Neural progenitor cell (in vitro differentiated cells): ENCODE measurements at regions not wholly inside any gene's neighbourhood (a gene's known extent, or its start where the extent isn't known, plus 50 kb on each side); places are given as distances from the start of the nearest gene placed in this dataset.

ENCODE experiments used
- DNase-seq: peaks from one replicate; pipeline ENCODE4 v3.0.0-alpha.2; 2016; ENCODE audit warnings: low spot score
- H2AFZ ChIP-seq: fragments of 200-600 bp; sonication (generic); replicated peaks from 2 replicates; pipeline ENCODE4 v1.6.1; 2016; ENCODE audit warnings: antibody characterized with exemption
- H3F3A ChIP-seq: fragments of 200-600 bp; sonication (generic); 2 replicates; pipeline ENCODE4 v1.6.1; 2016; ENCODE audit warnings: antibody characterized with exemption, low read depth
- H3K27ac ChIP-seq: fragments of 200-600 bp; sonication (generic); 2 replicates; pipeline ENCODE4 v1.5.1; 2016; ENCODE audit warnings: mild to moderate bottlenecking
- H3K27me3 ChIP-seq: fragments of 200-600 bp; sonication (generic); 2 replicates; pipeline ENCODE4 v1.6.1; 2016; ENCODE audit warnings: mild to moderate bottlenecking, moderate library complexity
- H3K36me3 ChIP-seq: fragments of 200-600 bp; sonication (generic); 2 replicates; pipeline ENCODE4 v1.5.1; 2016
- H3K4me1 ChIP-seq: fragments of 200-600 bp; sonication (generic); 2 replicates; pipeline ENCODE4 v1.6.1; 2016; ENCODE audit warnings: mixed run types
- H3K4me2 ChIP-seq: fragments of 200-600 bp; sonication (generic); 2 replicates; pipeline ENCODE4 v1.6.1; 2016
- H3K4me3 ChIP-seq: fragments of 200-600 bp; sonication (generic); 2 replicates; pipeline ENCODE4 v1.5.1; 2016
- H3K79me2 ChIP-seq: fragments of 200-600 bp; sonication (generic); 2 replicates; pipeline ENCODE4 v1.6.1; 2016; ENCODE audit warnings: low read depth
- H3K9ac ChIP-seq: fragments of 200-600 bp; sonication (generic); 2 replicates; pipeline ENCODE4 v1.6.1; 2016
- H3K9me3 ChIP-seq: fragments of 200-600 bp; sonication (generic); 2 replicates; pipeline ENCODE4 v1.5.1; 2016; ENCODE audit warnings: low read depth
- H4K20me1 ChIP-seq: fragments of 200-600 bp; sonication (generic); 2 replicates; pipeline ENCODE4 v1.6.1; 2016; ENCODE audit warnings: low read depth
- H3K27ac Mint-ChIP-seq: 3 replicates; pipeline ENCODE4 v1.8.0; 2021; ENCODE audit warnings: mixed read lengths
- H3K27me3 Mint-ChIP-seq: 2 replicates; pipeline ENCODE4 v1.8.0; 2022; ENCODE audit warnings: low read depth, mild to moderate bottlenecking, inconsistent platforms, moderate library complexity, mixed read lengths; ENCODE audit not compliant: insufficient read depth
- H3K36me3 Mint-ChIP-seq: 3 replicates; pipeline ENCODE4 v1.8.0; 2021; ENCODE audit warnings: mixed read lengths
- H3K4me1 Mint-ChIP-seq: 3 replicates; pipeline ENCODE4 v1.8.0; 2021; ENCODE audit warnings: mixed read lengths
- H3K4me3 Mint-ChIP-seq: 3 replicates; pipeline ENCODE4 v1.8.0; 2021; ENCODE audit warnings: mild to moderate bottlenecking, moderate library complexity, mixed read lengths
- H3K9me3 Mint-ChIP-seq: 3 replicates; pipeline ENCODE4 v1.8.0; 2020; ENCODE audit warnings: mixed read lengths
- CTCF ChIP-seq: fragments of 200-600 bp; sonication (generic); IDR thresholded peaks from 2 replicates; pipeline ENCODE4 v1.5.1; 2017; ENCODE audit warnings: antibody characterized with exemption, mild to moderate bottlenecking
- EZH2 ChIP-seq: fragments of 200-600 bp; sonication (generic); IDR thresholded peaks from 2 replicates; pipeline ENCODE4 v1.6.1; 2017; ENCODE audit warnings: antibody characterized with exemption, mild to moderate bottlenecking, moderate library complexity
- EZH2phosphoT487 ChIP-seq: fragments of 200-600 bp; sonication (generic); IDR thresholded peaks from 2 replicates; pipeline ENCODE4 v1.6.1; 2017; ENCODE audit warnings: antibody characterized with exemption

GRCh38 chr1:217079584-217079983 lies 356.4 kb upstream of the ESRRG start:
- Mint-ChIP-seq H3K27me3 (no peaks in the 10 kb centered on the region), H3K9me3 (no peaks in the 10 kb centered on the region), H3K36me3 (no peaks in the 10 kb centered on the region), H3K4me3 (no peak overlapping the region), H3K27ac (no peak overlapping the region), H3K4me1 (peaks cover 32% of the 10 kb centered on the region)
- no peak overlapping the region for H3K27ac ChIP-seq
- no peaks in the 10 kb centered on the region for H3K9me3 ChIP-seq
- no peak for DNase-seq
- H3K4me2 ChIP-seq, result no peak overlapping the region
- no peak overlapping the region for H3K9ac ChIP-seq
- TF ChIP-seq EZH2phosphoT487 (no peak), EZH2 (no peak), CTCF (no peak)
- no peaks in the 10 kb centered on the region for H3F3A ChIP-seq
- no peaks in the 10 kb centered on the region for H3K79me2 ChIP-seq
- no peaks in the 10 kb centered on the region for H3K36me3 ChIP-seq
- peaks cover 16% of the 10 kb centered on the region for H3K4me1 ChIP-seq
- no peak overlapping the region for H2AFZ ChIP-seq
- H4K20me1 ChIP-seq, result no peaks in the 10 kb centered on the region
- no peaks in the 10 kb centered on the region for H3K27me3 ChIP-seq
- H3K4me3 ChIP-seq, result no peak overlapping the region

- Mint-ChIP-seq H3K4me1 (peaks cover 32% of the 10 kb centered on the region), H3K9me3 (no peaks in the 10 kb centered on the region)
Measured at GRCh38 chr1:217078959-217079358, 355.7 kb upstream of the ESRRG start.

DNA sequence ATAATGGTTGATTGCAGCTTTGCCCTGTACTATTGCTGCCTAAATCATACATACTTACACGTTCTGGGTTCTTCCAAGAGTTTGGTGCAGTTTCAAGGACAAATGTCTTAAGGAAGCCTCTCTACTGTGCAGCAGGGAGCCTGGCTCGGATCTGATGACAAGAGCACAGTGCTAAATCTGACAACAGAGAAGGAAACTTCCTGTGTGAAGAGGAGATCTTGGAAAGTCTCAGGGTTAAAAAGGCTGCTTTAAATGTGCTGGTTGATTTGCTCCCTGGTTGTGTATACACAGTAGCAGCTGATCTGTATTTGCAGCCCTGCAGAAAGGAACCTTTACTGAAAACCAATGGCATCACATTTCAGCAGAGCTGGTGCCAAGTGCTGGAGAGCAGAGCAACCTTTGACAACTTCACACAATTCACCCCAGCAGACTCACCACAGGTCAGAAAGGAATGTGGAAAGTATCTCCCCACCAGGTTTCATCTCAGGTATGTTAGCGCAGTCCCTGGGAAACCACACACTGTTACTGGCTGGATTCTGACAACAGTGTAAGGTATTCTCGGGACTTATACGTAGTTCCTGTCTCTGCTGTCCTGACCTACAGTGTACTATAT lies 355.0 kb upstream of the ESRRG start:
- no peaks in the 10 kb centered on the region for H3K36me3 ChIP-seq
- no peaks in the 10 kb centered on the region for H3K27me3 ChIP-seq
- Mint-ChIP-seq H3K27me3 (no peaks in the 10 kb centered on the region), H3K36me3 (no peaks in the 10 kb centered on the region), H3K4me3 (peak overlapping the region; percentile 18), H3K9me3 (no peaks in the 10 kb centered on the region), H3K4me1 (peaks cover 32% of the 10 kb centered on the region), H3K27ac (no peak overlapping the region)
- no peaks in the 10 kb centered on the region for H3F3A ChIP-seq
- no peaks in the 10 kb centered on the region for H4K20me1 ChIP-seq
- no peak for TF ChIP-seq CTCF
- TF ChIP-seq EZH2phosphoT487, result no peak
- TF ChIP-seq EZH2, result no peak
- H3K4me1 ChIP-seq, result peaks cover 16% of the 10 kb centered on the region
- H3K79me2 ChIP-seq, result no peaks in the 10 kb centered on the region
- H3K4me3 ChIP-seq, result no peak overlapping the region
- H3K9ac ChIP-seq, result no peak overlapping the region
- DNase-seq, result peak; percentile 24
- H3K4me2 ChIP-seq, result no peak overlapping the region
- H3K9me3 ChIP-seq, result no peaks in the 10 kb centered on the region
- H2AFZ ChIP-seq, result peak overlapping the region; percentile 0
- H3K27ac ChIP-seq, result no peak overlapping the region

More at GRCh38 chr1:217078959-217079358, 355.7 kb upstream of the ESRRG start:
- Histone ChIP-seq H3F3A (no peaks in the 10 kb centered on the region), H3K4me3 (no peak overlapping the region), H3K4me1 (peaks cover 16% of the 10 kb centered on the region), H3K79me2 (no peaks in the 10 kb centered on the region), H3K9me3 (no peaks in the 10 kb centered on the region), H3K36me3 (no peaks in the 10 kb centered on the region), H4K20me1 (no peaks in the 10 kb centered on the region), H3K4me2 (no peak overlapping the region), H2AFZ (peak overlapping the region; percentile 0), H3K27ac (no peak overlapping the region), H3K27me3 (no peaks in the 10 kb centered on the region), H3K9ac (no peak overlapping the region)
- no peak for DNase-seq
- Mint-ChIP-seq H3K27ac (no peak overlapping the region), H3K36me3 (no peaks in the 10 kb centered on the region), H3K27me3 (no peaks in the 10 kb centered on the region), H3K4me3 (no peak overlapping the region)
- TF ChIP-seq EZH2phosphoT487 (no peak), EZH2 (no peak), CTCF (no peak)
